Neuronal stem cell (in vitro differentiated cells): ENCODE measurements at regions not wholly inside any gene's neighbourhood (a gene's known extent, or its start where the extent isn't known, plus 50 kb on each side); places are given as distances from the start of the nearest gene placed in this dataset.
"Not testable (repeated sequence)": the region's sequence is repeated elsewhere in the genome, so short reads cannot be mapped to it uniquely, and the experiment has no call there.

Experiments used
- DNase-seq: peaks from one replicate; pipeline ENCODE4 v3.0.0-alpha.2; 2013; ENCODE audit warnings: low spot score
- H2AFZ ChIP-seq: one replicate; pipeline ENCODE4 v1.6.1; 2013; ENCODE audit warnings: mild to moderate bottlenecking, low read length, inconsistent platforms
- H2AK5ac ChIP-seq: 2 replicates; pipeline ENCODE4 v1.6.1; 2013; ENCODE audit warnings: low read depth, mild to moderate bottlenecking, inconsistent platforms, low read length, moderate library complexity, mixed read lengths
- H2BK120ac ChIP-seq: 2 replicates; pipeline ENCODE4 v1.6.1; 2013; ENCODE audit warnings: low read depth, mild to moderate bottlenecking, inconsistent platforms, low read length, moderate library complexity, mixed read lengths
- H2BK12ac ChIP-seq: one replicate; pipeline ENCODE4 v1.6.1; 2013; ENCODE audit warnings: low read length, inconsistent platforms
- H2BK15ac ChIP-seq: 2 replicates; pipeline ENCODE4 v1.6.1; 2013; ENCODE audit warnings: mild to moderate bottlenecking, low read length, inconsistent platforms, mixed read lengths
- H2BK5ac ChIP-seq: one replicate; pipeline ENCODE4 v1.6.1; 2013; ENCODE audit warnings: inconsistent platforms, mild to moderate bottlenecking, low read length, moderate library complexity
- H3K14ac ChIP-seq: one replicate; pipeline ENCODE4 v1.6.1; 2013; ENCODE audit warnings: low read length, inconsistent platforms
- H3K18ac ChIP-seq: 2 replicates; pipeline ENCODE4 v1.6.1; 2013; ENCODE audit warnings: low read length, inconsistent platforms
- H3K23ac ChIP-seq: 2 replicates; pipeline ENCODE4 v1.6.1; 2013; ENCODE audit warnings: low read depth, mild to moderate bottlenecking, mixed read lengths, low read length, inconsistent platforms; ENCODE audit not compliant: poor library complexity
- H3K27ac ChIP-seq: replicated peaks from 3 replicates; pipeline ENCODE4 v1.5.1; 2013; ENCODE audit warnings: low read length, inconsistent platforms
- H3K27me3 ChIP-seq, 3 experiments: 2 replicates each; pipeline ENCODE4 v1.6.1; 2013; ENCODE audit warnings: low read length in 3 of 3, mild to moderate bottlenecking in 2 of 3, inconsistent platforms in 1 of 3, low read depth in 1 of 3, mixed read lengths in 1 of 3, moderate library complexity in 1 of 3; ENCODE audit not compliant: control insufficient read depth in 3 of 3, insufficient read depth in 3 of 3
- H3K36me3 ChIP-seq, 2 donors: replicated peaks in 1 of 2; 2 replicates each; pipeline ENCODE4 v1.6.1; 2013; ENCODE audit warnings: low read length in 2 of 2; ENCODE audit not compliant: control insufficient read depth in 2 of 2, insufficient read depth in 2 of 2
- H3K4ac ChIP-seq: 2 replicates; pipeline ENCODE4 v1.6.1; 2013; ENCODE audit warnings: inconsistent platforms, mild to moderate bottlenecking, low read length, moderate library complexity
- H3K4me1 ChIP-seq, 2 donors: 1 replicate in 1 of 2; 2 replicates in 1 of 2; pipeline ENCODE4 v1.6.1; 2013; ENCODE audit warnings: low read length in 2 of 2, low read depth in 1 of 2; ENCODE audit not compliant: control insufficient read depth in 2 of 2, insufficient read depth in 1 of 2
- H3K4me2 ChIP-seq: one replicate; pipeline ENCODE4 v1.6.1; 2013; ENCODE audit warnings: mild to moderate bottlenecking, low read length, inconsistent platforms; ENCODE audit not compliant: insufficient read depth, poor library complexity, severe bottlenecking
- H3K4me3 ChIP-seq, 2 donors: 2 replicates each; pipeline ENCODE4 v1.5.1; 2013; ENCODE audit warnings: low read length in 2 of 2, mild to moderate bottlenecking in 2 of 2, inconsistent platforms in 1 of 2, moderate library complexity in 1 of 2
- H3K79me1 ChIP-seq: one replicate; pipeline ENCODE4 v1.6.1; 2013; ENCODE audit warnings: low read depth, mild to moderate bottlenecking, inconsistent platforms, low read length, moderate library complexity
- H3K9ac ChIP-seq: one replicate; pipeline ENCODE4 v1.6.1; 2013; ENCODE audit warnings: mild to moderate bottlenecking, low read depth, low read length, inconsistent platforms; ENCODE audit not compliant: poor library complexity
- H3K9me3 ChIP-seq, 2 donors: replicated peaks in 1 of 2; 2 replicates each; pipeline versions ENCODE3 to v1.6.1; 2013; ENCODE audit warnings: low read length in 2 of 2, mild to moderate bottlenecking in 2 of 2, inconsistent platforms in 1 of 2, low read depth in 1 of 2, mixed read lengths in 1 of 2, moderate library complexity in 1 of 2; ENCODE audit not compliant: control insufficient read depth in 2 of 2, insufficient read depth in 1 of 2
- H4K8ac ChIP-seq: one replicate; pipeline ENCODE4 v1.6.1; 2013; ENCODE audit warnings: low read depth, mild to moderate bottlenecking, inconsistent platforms, low read length, moderate library complexity
- H4K91ac ChIP-seq: one replicate; pipeline ENCODE4 v1.6.1; 2013; ENCODE audit warnings: low read length, low read depth, mild to moderate bottlenecking, inconsistent platforms; ENCODE audit not compliant: poor library complexity
- WGBS, 2 donors: extraction: QIAGEN DNeasy Blood & Tissue Kit; methylation state at CpG; one replicate each; pipeline ENCODE4 v1.1.7; 2013; ENCODE audit warnings: missing lambda C conversion rate in 2 of 2, mixed read lengths in 1 of 2; ENCODE audit not compliant: insufficient read length in 2 of 2, insufficient replicate concordance in 1 of 2; ENCODE audit errors: extremely low coverage in 2 of 2; 5-methylcytosine and 5-hydroxymethylcytosine counted together

GRCh38 chr4:167873496-167873895, 218.8 kb upstream of the ANXA10 start:
- Histone ChIP-seq H2BK120ac (no peak overlapping the region), H2BK12ac (no peak overlapping the region), H2AK5ac (no peak overlapping the region), H4K8ac (no peak overlapping the region), H3K27ac (no peak overlapping the region), H3K4ac (no peak overlapping the region), H3K4me1 (no peaks in the 10 kb centered on the region), H3K79me1 (no peaks in the 10 kb centered on the region), H3K36me3 (no peaks in the 10 kb centered on the region), H3K9me3 (no peaks in the 10 kb centered on the region), H3K18ac (no peak overlapping the region), H2AFZ (no peak overlapping the region), H3K4me2 (no peak overlapping the region), H2BK15ac (no peak overlapping the region), H3K9ac (no peak overlapping the region), H3K14ac (no peak overlapping the region), H2BK5ac (no peak overlapping the region), H4K91ac (no peak overlapping the region), H3K4me3 (no peak overlapping the region), H3K27me3 (no peaks in the 10 kb centered on the region), H3K23ac (no peak overlapping the region)
- no peak for DNase-seq

- not testable (repeated sequence) for H3K4me1 ChIP-seq, H4K91ac ChIP-seq, H3K79me1 ChIP-seq, H3K36me3 ChIP-seq, H3K4me3 ChIP-seq, DNase-seq, H3K14ac ChIP-seq, H4K8ac ChIP-seq, H3K23ac ChIP-seq, H3K27me3 ChIP-seq, H2AFZ ChIP-seq, H3K4ac ChIP-seq, H3K4me2 ChIP-seq, H2BK12ac ChIP-seq, H3K9me3 ChIP-seq, H2BK120ac ChIP-seq, H2BK15ac ChIP-seq, H2AK5ac ChIP-seq, H2BK5ac ChIP-seq, H3K9ac ChIP-seq, H3K27ac ChIP-seq, H3K18ac ChIP-seq
- no CpG with 5 or more reads among the region's 3 CpGs for WGBS, 2 donors
Observed at GRCh38 chr4:167876091-167876490, 216.2 kb upstream of the ANXA10 start.

GRCh38 chr4:167877826-167878225, 214.5 kb upstream of the ANXA10 start:
- not testable (repeated sequence) for H3K27ac ChIP-seq, H4K91ac ChIP-seq, H3K9ac ChIP-seq, H3K36me3 ChIP-seq, DNase-seq, H3K79me1 ChIP-seq, H3K4me1 ChIP-seq, H3K4me3 ChIP-seq, H2BK120ac ChIP-seq, H2BK5ac ChIP-seq, H3K14ac ChIP-seq, H2BK15ac ChIP-seq, H3K9me3 ChIP-seq, H3K4ac ChIP-seq, H2AFZ ChIP-seq, H2BK12ac ChIP-seq, H3K23ac ChIP-seq, H4K8ac ChIP-seq, H2AK5ac ChIP-seq, H3K4me2 ChIP-seq, H3K18ac ChIP-seq, H3K27me3 ChIP-seq
- WGBS, 2 donors = no CpG with 5 or more reads among the region's 8 CpGs

GRCh38 chr4:167883266-167883665, 209.1 kb upstream of the ANXA10 start:
- Histone ChIP-seq H2BK5ac (no peak overlapping the region), H3K36me3 (no peaks in the 10 kb centered on the region), H2AFZ (peak overlapping the region; percentile 61), H3K4me1 (peaks cover 0 to 4% of the 10 kb centered on the region in 2 donors), H3K9me3 (peaks cover 2 to 9% of the 10 kb centered on the region in 2 donors), H4K91ac (no peak overlapping the region), H3K79me1 (no peaks in the 10 kb centered on the region), H3K14ac (no peak overlapping the region), H2BK15ac (no peak overlapping the region), H4K8ac (no peak overlapping the region), H3K9ac (no peak overlapping the region), H3K27me3 (no peaks in the 10 kb centered on the region), H3K4ac (no peak overlapping the region), H3K18ac (no peak overlapping the region), H3K27ac (no peak overlapping the region), H3K4me2 (no peak overlapping the region), H2BK120ac (no peak overlapping the region), H2AK5ac (no peak overlapping the region), H3K4me3 (no peak overlapping the region), H3K23ac (no peak overlapping the region), H2BK12ac (no peak overlapping the region)
- no peak for DNase-seq
- WGBS, 2 donors = no CpG with 5 or more reads among the region's 1 CpG
